ENCODE measurements at regions not wholly inside any gene's neighbourhood (a gene's known extent, or its start where the extent isn't known, plus 50 kb on each side); places are given as distances from the start of the nearest gene placed in this dataset.

DNA sequence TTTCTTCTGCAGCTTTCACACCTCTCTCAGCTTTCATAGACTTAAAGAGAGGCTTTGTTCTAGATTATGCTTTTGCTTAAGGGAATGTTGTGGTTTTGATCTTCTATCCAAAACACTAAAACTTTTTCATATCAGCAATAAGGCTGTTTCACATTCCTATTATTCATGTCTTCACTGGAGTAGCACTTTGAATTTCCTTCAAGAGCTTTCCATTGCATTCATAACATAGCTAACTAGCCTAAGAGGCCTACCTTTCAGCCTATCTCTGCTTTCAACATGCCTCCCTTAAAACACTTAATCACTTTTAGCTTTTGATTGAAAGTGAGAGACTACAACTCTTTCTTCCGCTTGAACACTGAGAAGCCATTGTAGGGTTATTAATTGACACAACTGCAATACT lies 1117.0 kb upstream of the PHF14 start:
- TF ChIP-seq, protein P1, sequence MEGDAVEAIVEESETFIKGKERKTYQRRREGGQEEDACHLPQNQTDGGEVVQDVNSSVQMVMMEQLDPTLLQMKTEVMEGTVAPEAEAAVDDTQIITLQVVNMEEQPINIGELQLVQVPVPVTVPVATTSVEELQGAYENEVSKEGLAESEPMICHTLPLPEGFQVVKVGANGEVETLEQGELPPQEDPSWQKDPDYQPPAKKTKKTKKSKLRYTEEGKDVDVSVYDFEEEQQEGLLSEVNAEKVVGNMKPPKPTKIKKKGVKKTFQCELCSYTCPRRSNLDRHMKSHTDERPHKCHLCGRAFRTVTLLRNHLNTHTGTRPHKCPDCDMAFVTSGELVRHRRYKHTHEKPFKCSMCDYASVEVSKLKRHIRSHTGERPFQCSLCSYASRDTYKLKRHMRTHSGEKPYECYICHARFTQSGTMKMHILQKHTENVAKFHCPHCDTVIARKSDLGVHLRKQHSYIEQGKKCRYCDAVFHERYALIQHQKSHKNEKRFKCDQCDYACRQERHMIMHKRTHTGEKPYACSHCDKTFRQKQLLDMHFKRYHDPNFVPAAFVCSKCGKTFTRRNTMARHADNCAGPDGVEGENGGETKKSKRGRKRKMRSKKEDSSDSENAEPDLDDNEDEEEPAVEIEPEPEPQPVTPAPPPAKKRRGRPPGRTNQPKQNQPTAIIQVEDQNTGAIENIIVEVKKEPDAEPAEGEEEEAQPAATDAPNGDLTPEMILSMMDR (IDR thresholded peaks at IDR 0.05): no peak
- TF ChIP-seq ZFX (IDR thresholded peaks at IDR 0.05; ENCODE audit: borderline replicate concordance): no peak
- H3K27ac ChIP-seq: no peak overlapping the region

DNA sequence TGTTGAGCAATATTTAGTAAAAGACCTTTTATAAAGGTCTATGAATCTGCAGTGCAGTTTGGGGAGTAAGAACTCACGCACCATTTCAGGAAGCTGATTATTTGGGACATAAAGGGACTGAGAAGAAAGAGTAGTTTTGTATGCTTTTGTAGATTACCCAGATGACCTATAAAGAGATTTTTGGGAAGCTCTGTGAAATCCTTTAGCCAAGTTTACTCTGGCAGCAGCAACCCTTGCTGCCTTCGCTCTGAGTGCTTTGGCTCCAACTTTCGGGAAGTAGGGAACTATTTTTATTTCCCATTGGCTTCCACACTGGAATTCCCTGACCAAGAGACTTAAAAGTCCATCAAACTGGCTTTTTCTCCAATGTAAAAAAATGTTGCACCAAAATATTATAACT lies 1110.1 kb upstream of the PHF14 start:
- TF ChIP-seq, protein P1 (IDR thresholded peaks at IDR 0.05): no peak
- TF ChIP-seq ZFX (IDR thresholded peaks at IDR 0.05; ENCODE audit: borderline replicate concordance): no peak

DNA sequence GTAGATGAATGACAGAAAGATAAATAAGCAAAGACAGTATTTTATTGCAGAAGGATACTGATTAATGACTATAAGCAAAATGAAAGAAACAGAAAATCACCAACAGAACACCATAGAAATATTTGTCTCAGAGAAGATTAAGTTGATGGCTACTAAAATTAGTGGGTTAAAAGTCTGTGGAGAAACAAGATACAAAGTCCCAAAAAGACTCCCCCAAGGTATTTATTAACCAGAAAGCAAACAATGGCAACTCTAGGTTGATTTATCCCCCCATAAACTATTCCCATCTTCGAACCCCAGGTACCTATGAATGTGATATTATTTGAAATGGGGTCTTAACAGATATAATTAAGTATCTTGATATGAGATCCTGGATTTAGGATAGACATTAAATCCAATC lies 1104.5 kb upstream of the PHF14 start:
- H3K27ac ChIP-seq: no peak overlapping the region
- TF ChIP-seq, protein P1 (IDR thresholded peaks at IDR 0.05): no peak
- TF ChIP-seq ZFX (IDR thresholded peaks at IDR 0.05; ENCODE audit: borderline replicate concordance): no peak

More for the DNA sequence above, 1110.1 kb upstream of the PHF14 start:
- H3K27ac ChIP-seq: no peak overlapping the region

DNA sequence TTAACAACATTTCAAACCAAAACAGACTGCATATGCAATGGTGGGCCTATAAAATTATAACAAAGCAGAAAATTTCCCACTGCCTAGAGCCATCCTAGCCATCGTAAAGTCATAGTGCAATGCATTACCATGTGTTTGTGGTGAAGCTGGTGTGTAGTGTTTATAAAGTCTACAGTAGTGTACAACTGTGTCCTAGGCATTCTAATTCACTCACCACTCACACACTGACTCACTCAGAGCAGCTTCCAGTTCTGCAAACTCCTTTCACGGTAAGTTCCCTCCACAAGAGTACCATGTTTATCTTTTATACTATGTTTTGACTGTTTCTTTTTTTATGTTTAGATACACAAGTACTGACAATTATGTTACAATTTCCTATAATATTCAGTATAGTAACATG lies 1104.1 kb upstream of the PHF14 start:
- TF ChIP-seq, protein P1 (IDR thresholded peaks at IDR 0.05): no peak
- no peak for TF ChIP-seq ZFX (IDR thresholded peaks at IDR 0.05; ENCODE audit: borderline replicate concordance)
- H3K27ac ChIP-seq: no peak overlapping the region

DNA sequence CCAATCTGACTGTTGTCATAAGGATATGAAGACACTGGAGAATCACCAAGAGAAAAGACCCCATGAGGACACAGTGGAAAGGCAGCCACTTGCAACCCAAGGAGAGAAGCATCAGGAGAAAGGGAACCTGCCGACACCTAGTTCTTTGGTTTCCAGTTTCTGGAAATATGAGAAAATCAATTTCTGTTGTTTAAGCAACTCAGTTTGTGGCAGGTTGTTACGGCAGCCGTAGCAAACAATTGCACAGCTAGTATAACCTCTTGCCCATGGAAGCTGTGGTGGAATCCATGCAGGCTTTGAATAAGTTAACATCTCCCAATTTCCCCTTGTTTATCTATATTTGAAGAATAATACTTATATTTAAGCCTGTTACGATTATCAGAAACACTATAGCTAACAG lies 1103.0 kb upstream of the PHF14 start:
- no peak for TF ChIP-seq ZFX (IDR thresholded peaks at IDR 0.05; ENCODE audit: borderline replicate concordance)
- TF ChIP-seq, protein P1 (IDR thresholded peaks at IDR 0.05): no peak
- H3K27ac ChIP-seq: no peak overlapping the region

DNA sequence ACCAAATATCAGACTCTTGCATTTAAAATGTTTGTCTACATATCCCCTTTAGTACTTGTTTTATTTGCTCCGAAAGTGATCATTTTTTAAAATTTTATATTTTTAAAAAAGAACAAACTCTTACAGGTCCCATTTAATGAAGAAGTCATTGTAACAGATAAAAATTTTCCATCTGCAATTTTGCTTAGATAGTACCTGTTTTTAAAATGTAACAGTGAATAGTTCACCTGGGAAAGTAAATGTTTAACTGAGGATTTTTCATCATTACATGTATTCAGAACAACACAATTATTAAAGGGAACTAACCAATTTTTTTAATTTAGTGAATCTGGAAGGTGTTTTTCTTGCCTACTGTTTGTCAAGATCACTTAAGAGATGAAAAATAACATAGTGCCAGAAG lies 1099.5 kb upstream of the PHF14 start:
- no peak overlapping the region for H3K27ac ChIP-seq

DNA sequence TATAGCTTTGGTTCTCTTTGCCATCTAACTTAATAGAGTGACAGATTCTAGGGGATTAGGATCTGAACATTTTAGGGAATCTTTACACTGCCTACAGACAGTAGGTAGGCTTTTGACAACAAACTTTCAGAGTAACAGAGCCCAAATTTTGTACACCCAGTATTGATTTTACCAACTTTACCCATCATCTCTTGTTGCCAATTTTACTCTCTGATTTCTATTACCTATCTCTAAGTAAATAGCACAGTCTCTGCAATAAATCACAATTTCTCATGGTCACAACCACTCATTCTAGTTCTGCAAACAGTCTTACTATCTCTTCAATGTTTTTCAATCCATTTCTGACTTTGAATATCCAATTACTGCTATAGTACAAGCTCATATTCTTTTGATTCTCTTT lies 1097.6 kb upstream of the PHF14 start:
- no peak overlapping the region for H3K27ac ChIP-seq
- TF ChIP-seq ZFX (IDR thresholded peaks at IDR 0.05; ENCODE audit: borderline replicate concordance): no peak
- TF ChIP-seq, protein P1 (IDR thresholded peaks at IDR 0.05): no peak

More for the DNA sequence above, 1099.5 kb upstream of the PHF14 start:
- no peak for TF ChIP-seq ZFX (IDR thresholded peaks at IDR 0.05; ENCODE audit: borderline replicate concordance)
- TF ChIP-seq, protein P1 (IDR thresholded peaks at IDR 0.05): no peak
